Choroid plexus epithelial cell (primary cell): ENCODE measurements at regions not wholly inside any gene's neighbourhood (a gene's known extent, or its start where the extent isn't known, plus 50 kb on each side); places are given as distances from the start of the nearest gene placed in this dataset.
"Not testable (repeated sequence)": the region's sequence is repeated elsewhere in the genome, so short reads cannot be mapped to it uniquely, and the experiment has no call there.

Experiments used
- DNase-seq: peaks from one replicate; pipeline ENCODE4 v3.0.0-alpha.2; 2010; ENCODE audit warnings: low read depth
- H3K4me3 ChIP-seq: 2 replicates; pipeline ENCODE4 v1.5.1; 2011; ENCODE audit warnings: low read depth, mild to moderate bottlenecking, control low read depth, low read length, moderate library complexity
- CTCF ChIP-seq: conservative IDR thresholded peaks from 2 replicates; pipeline ENCODE4 v1.5.1; 2011; ENCODE audit warnings: low read depth, mild to moderate bottlenecking, control low read depth, inconsistent platforms, low read length, moderate library complexity

- TF ChIP-seq CTCF, result peak; percentile 62
- DNase-seq, result no peak
Observed at GRCh38 chr16:85528528-85529387, 84.4 kb upstream of the GSE1 start.

GRCh38 chr16:85529489-85530369 lies 83.4 kb upstream of the GSE1 start:
- TF ChIP-seq CTCF, result peak; percentile 8
- no peak for DNase-seq
- no peak overlapping the region for H3K4me3 ChIP-seq

More at GRCh38 chr16:85528528-85529387, 84.4 kb upstream of the GSE1 start:
- no peak overlapping the region for H3K4me3 ChIP-seq

GRCh38 chr16:85530370-85530739 lies 82.8 kb upstream of the GSE1 start:
- DNase-seq, result no peak
- no peak for TF ChIP-seq CTCF
- no peak overlapping the region for H3K4me3 ChIP-seq

- no peak overlapping the region for H3K4me3 ChIP-seq
- no peak for DNase-seq
- no peak for TF ChIP-seq CTCF
Observed at GRCh38 chr16:85531516-85531915, 81.6 kb upstream of the GSE1 start.

- H3K4me3 ChIP-seq, result no peak overlapping the region
- no peak for DNase-seq
- TF ChIP-seq CTCF, result no peak
Observed at GRCh38 chr16:85532147-85532546, 81.0 kb upstream of the GSE1 start.

- DNase-seq, H3K4me3 ChIP-seq: not testable (repeated sequence)
Observed at GRCh38 chr16:85533593-85533992, 79.5 kb upstream of the GSE1 start.

GRCh38 chr16:85534536-85535351 lies 78.4 kb upstream of the GSE1 start:
- no peak for TF ChIP-seq CTCF
- DNase-seq, result no peak
- H3K4me3 ChIP-seq, result no peak overlapping the region
